A549 (cell line): ENCODE measurements at regions not wholly inside any gene's neighbourhood (a gene's known extent, or its start where the extent isn't known, plus 50 kb on each side); places are given as distances from the start of the nearest gene placed in this dataset.

Experiments used
- CTCF ChIP-seq: fragments of >200 bp; sonication (Bioruptor Twin); formaldehyde crosslinking; IDR thresholded peaks from 3 replicates; pipeline ENCODE4 v1.5.1; 2016
- NPAS2 ChIP-seq: fragments of 250-450 bp; sonication (Bioruptor Pico); IDR thresholded peaks from 2 replicates; pipeline ENCODE4 v1.8.0; 2022; ENCODE audit warnings: mild to moderate bottlenecking, moderate library complexity, borderline replicate concordance
- POLR2A ChIP-seq: IDR thresholded peaks from 2 replicates; pipeline ENCODE4 v1.6.1; 2012; ENCODE audit warnings: mild to moderate bottlenecking, low read length
- ZC3H11A ChIP-seq: fragments of 450-650 bp; IDR thresholded peaks from 2 replicates; pipeline ENCODE4 v1.6.1; 2014; ENCODE audit warnings: antibody characterized with exemption, mild to moderate bottlenecking

- TF ChIP-seq POLR2A (no peak), CTCF (no peak), NPAS2 (no peak), ZC3H11A (no peak)
Observed at GRCh38 chr4:63670735-63671134, 738.5 kb downstream of the TECRL start.
